Lower leg skin (tissue), 3 donors: ENCODE measurements at regions not wholly inside any gene's neighbourhood (a gene's known extent, or its start where the extent isn't known, plus 50 kb on each side); places are given as distances from the start of the nearest gene placed in this dataset.

Source experiments
- CTCF ChIP-seq, 3 donors: fragments of 450-650 bp; IDR thresholded peaks; one replicate each; pipeline ENCODE4 v1.5.1; 2016; ENCODE audit warnings: antibody characterized with exemption in 3 of 3, mild to moderate bottlenecking in 3 of 3, moderate library complexity in 2 of 3
- POLR2A ChIP-seq, 2 donors: fragments of 450-650 bp; IDR thresholded peaks; one replicate each; pipeline ENCODE4 v1.6.1; 2016 to 2017; ENCODE audit warnings: antibody characterized with exemption in 2 of 2, mild to moderate bottlenecking in 1 of 2, moderate library complexity in 1 of 2

GRCh38 chr3:160091441-160091840, 102.8 kb downstream of the IL12A start:
- TF ChIP-seq CTCF (IDR thresholded peaks at IDR 0.05): no peak
- TF ChIP-seq POLR2A (IDR thresholded peaks at IDR 0.05): no peak
